ENCODE measurements at regions not wholly inside any gene's neighbourhood (a gene's known extent, or its start where the extent isn't known, plus 50 kb on each side); places are given as distances from the start of the nearest gene placed in this dataset.

- no peak overlapping the region for H3K4me3 ChIP-seq (ENCODE audit: low read depth, low read length)
- TF ChIP-seq CTCF (IDR thresholded peaks at IDR 0.05; ENCODE audit: low read depth, low read length, missing control alignments), result no peak
- DNase-seq (ENCODE audit: low read depth), result no peak
These were observed 119.2 kb upstream of the THBS1 start for GRCh38 chr15:39461536-39462130.

- no peak overlapping the region for H3K4me3 ChIP-seq (ENCODE audit: low read depth, low read length)
- DNase-seq (ENCODE audit: low read depth), result no peak
- no peak for TF ChIP-seq CTCF (IDR thresholded peaks at IDR 0.05; ENCODE audit: low read depth, low read length, missing control alignments)
These were observed 118.2 kb upstream of the THBS1 start for GRCh38 chr15:39462691-39463090.

DNA sequence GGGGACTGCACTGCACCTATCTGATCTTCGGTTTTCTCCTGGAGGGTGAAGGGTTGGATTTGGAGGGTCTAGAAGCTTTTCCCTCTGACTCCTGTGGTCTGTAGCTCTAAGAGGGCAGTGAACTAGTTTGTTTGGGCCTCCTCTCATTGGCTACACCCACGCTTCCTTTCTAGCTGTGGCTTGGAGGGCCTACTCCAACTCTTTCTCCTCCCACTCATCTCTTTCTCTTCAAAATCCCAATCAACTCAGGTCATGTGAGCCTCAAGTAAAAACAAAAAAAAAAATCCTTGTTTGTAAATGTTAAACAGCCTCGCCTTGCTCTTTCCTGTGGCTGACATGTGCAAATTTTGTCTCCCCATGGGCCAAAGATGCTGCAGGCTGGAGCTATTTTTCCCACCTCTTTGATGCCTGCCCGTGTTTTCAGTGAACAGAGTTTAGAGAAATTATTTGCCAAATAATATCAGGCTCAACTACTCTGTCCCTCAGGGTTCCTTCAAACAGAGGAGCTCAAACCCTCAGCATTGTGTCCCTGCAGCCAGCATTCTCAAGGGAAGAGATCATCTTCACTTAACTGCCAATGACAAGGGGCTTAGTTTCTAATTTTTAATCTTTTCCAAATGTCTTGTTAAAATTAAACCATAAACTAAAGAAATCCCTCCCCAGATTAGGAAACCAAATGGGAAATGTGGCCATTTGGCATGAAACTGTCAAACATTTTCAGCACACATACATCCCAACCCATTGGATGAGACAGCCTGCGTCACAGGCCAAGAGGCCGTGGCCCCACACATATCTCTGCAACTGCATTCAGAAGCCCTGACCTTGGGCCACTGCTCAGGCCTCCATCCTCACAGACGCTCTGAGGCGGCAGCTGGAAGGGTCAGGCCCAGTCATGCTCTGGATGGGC is 114.8 kb upstream of the THBS1 start:
- no peak for TF ChIP-seq CTCF (IDR thresholded peaks at IDR 0.05; ENCODE audit: low read depth, low read length, missing control alignments)
- no peak for DNase-seq (ENCODE audit: low read depth)
- H3K4me3 ChIP-seq (ENCODE audit: low read depth, low read length), result no peak overlapping the region

GRCh38 chr15:39466750-39467105 is 114.2 kb upstream of the THBS1 start:
- DNase-seq (ENCODE audit: low read depth), result no peak
- no peak overlapping the region for H3K4me3 ChIP-seq (ENCODE audit: low read depth, low read length)
- no peak for TF ChIP-seq CTCF (IDR thresholded peaks at IDR 0.05; ENCODE audit: low read depth, low read length, missing control alignments)

DNA sequence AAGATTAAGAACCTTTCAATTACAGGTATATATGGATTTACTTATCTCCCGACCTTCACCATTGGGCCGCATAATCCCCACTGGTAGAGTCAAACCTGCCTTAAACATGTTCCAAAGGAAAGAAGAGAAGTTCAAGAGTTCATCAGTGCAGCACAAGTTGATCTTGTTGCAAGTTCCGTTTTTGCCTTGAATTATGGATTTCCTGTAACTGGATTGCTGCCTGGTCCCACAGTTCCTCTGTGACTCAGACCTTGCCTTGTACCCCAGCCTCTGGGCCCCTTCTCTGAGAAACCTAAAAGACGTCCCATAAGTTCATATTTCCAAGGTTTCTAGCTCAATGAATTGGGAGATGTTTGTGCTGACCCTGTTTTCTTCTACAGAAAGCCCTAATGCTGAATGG is 112.5 kb upstream of the THBS1 start:
- H3K4me3 ChIP-seq (ENCODE audit: low read depth, low read length), result no peak overlapping the region
- TF ChIP-seq CTCF (IDR thresholded peaks at IDR 0.05; ENCODE audit: low read depth, low read length, missing control alignments), result no peak
- DNase-seq (ENCODE audit: low read depth), result no peak

DNA sequence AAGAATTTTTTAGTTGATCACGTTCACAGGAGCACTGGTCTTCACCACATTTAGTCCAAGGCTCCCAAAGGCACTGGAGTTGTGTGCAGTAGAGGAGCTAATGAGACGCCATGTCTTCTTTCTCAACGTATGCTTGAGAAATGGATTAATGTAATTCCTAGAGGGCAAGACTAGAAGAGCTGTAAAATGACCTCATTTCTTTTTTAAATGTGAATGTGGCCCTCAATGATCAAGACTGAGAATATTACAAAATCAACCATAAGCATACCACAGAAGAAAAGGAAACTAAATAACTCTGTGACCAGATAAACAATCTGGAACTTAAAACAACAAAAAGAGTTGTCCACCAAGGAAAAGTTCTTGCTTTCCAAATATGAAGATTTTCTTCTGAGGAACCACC is 112.1 kb upstream of the THBS1 start:
- TF ChIP-seq CTCF (IDR thresholded peaks at IDR 0.05; ENCODE audit: low read depth, low read length, missing control alignments), result no peak
- DNase-seq (ENCODE audit: low read depth), result no peak
- no peak overlapping the region for H3K4me3 ChIP-seq (ENCODE audit: low read depth, low read length)
